H9 (cell line): ENCODE measurements at regions not wholly inside any gene's neighbourhood (a gene's known extent, or its start where the extent isn't known, plus 50 kb on each side); places are given as distances from the start of the nearest gene placed in this dataset.

Experiments
- DNase-seq: peaks from one replicate; pipeline ENCODE4 v3.0.0-alpha.2; 2017
- H2AFZ ChIP-seq: one replicate; pipeline ENCODE4 v1.6.1; 2013; ENCODE audit warnings: mild to moderate bottlenecking, low read length, control low read depth, moderate library complexity
- H2AK5ac ChIP-seq: 2 replicates; pipeline ENCODE4 v1.6.1; 2013; ENCODE audit warnings: low read length, control low read depth, mixed read lengths; ENCODE audit not compliant: insufficient read length
- H2BK120ac ChIP-seq: one replicate; pipeline ENCODE4 v1.6.1; 2013; ENCODE audit warnings: low read depth, mild to moderate bottlenecking, low read length, control low read depth, inconsistent platforms; ENCODE audit not compliant: poor library complexity, severe bottlenecking
- H2BK12ac ChIP-seq: 2 replicates; pipeline ENCODE4 v1.6.1; 2013; ENCODE audit warnings: low read length, control low read depth, mixed read lengths, low read depth; ENCODE audit not compliant: insufficient read length
- H2BK15ac ChIP-seq: 2 replicates; pipeline ENCODE4 v1.6.1; 2013; ENCODE audit warnings: low read depth, low read length, control low read depth
- H2BK20ac ChIP-seq: one replicate; pipeline ENCODE4 v1.6.1; 2013; ENCODE audit warnings: low read depth, mild to moderate bottlenecking, low read length, control low read depth, inconsistent platforms; ENCODE audit not compliant: poor library complexity, severe bottlenecking
- H2BK5ac ChIP-seq: 2 replicates; pipeline ENCODE4 v1.6.1; 2013; ENCODE audit warnings: low read length, control low read depth, mixed read lengths; ENCODE audit not compliant: insufficient read length
- H3K14ac ChIP-seq: 2 replicates; pipeline ENCODE4 v1.6.1; 2013; ENCODE audit warnings: low read length, control low read depth; ENCODE audit not compliant: insufficient read depth
- H3K18ac ChIP-seq: 2 replicates; pipeline ENCODE4 v1.6.1; 2013; ENCODE audit warnings: low read depth, mild to moderate bottlenecking, mixed read lengths, low read length, control low read depth; ENCODE audit not compliant: insufficient read length
- H3K23ac ChIP-seq: 2 replicates; pipeline ENCODE4 v1.6.1; 2013; ENCODE audit warnings: low read length, control low read depth, mixed read lengths, low read depth; ENCODE audit not compliant: insufficient read length
- H3K23me2 ChIP-seq: 2 replicates; pipeline ENCODE4 v1.6.1; 2013; ENCODE audit warnings: low read depth, mild to moderate bottlenecking, mixed read lengths, low read length, control low read depth; ENCODE audit not compliant: insufficient read length, poor library complexity, severe bottlenecking
- H3K27ac ChIP-seq: 2 replicates; pipeline ENCODE4 v1.5.1; 2013; ENCODE audit warnings: low read length, control low read depth, mixed read lengths, low read depth; ENCODE audit not compliant: insufficient read length
- H3K27me3 ChIP-seq: 2 replicates; pipeline ENCODE4 v1.6.1; 2013; ENCODE audit warnings: low read length, control low read depth, inconsistent platforms; ENCODE audit not compliant: insufficient read depth
- H3K4ac ChIP-seq: 2 replicates; pipeline ENCODE4 v1.6.1; 2013; ENCODE audit warnings: low read depth, mild to moderate bottlenecking, control low read depth, inconsistent platforms, low read length, moderate library complexity
- H3K4me1 ChIP-seq: 2 replicates; pipeline ENCODE4 v1.6.1; 2013; ENCODE audit warnings: low read length, control low read depth, inconsistent platforms; ENCODE audit not compliant: insufficient read depth
- H3K4me2 ChIP-seq: 2 replicates; pipeline ENCODE4 v1.6.1; 2013; ENCODE audit warnings: low read length, control low read depth, mixed read lengths; ENCODE audit not compliant: insufficient read length, insufficient read depth
- H3K56ac ChIP-seq: 2 replicates; pipeline ENCODE4 v1.6.1; 2013; ENCODE audit warnings: low read depth, mild to moderate bottlenecking, mixed read lengths, low read length, control low read depth; ENCODE audit not compliant: insufficient read length
- H3K79me1 ChIP-seq: 2 replicates; pipeline ENCODE4 v1.6.1; 2013; ENCODE audit warnings: low read depth, mild to moderate bottlenecking, moderate library complexity, low read length, control low read depth, inconsistent platforms; ENCODE audit not compliant: insufficient read depth, poor library complexity, severe bottlenecking
- H3K79me2 ChIP-seq: 2 replicates; pipeline ENCODE4 v1.6.1; 2013; ENCODE audit warnings: low read length, control low read depth, inconsistent platforms; ENCODE audit not compliant: insufficient read depth
- H3K9ac ChIP-seq: 2 replicates; pipeline ENCODE4 v1.6.1; 2013; ENCODE audit warnings: low read length, control low read depth, mixed read lengths; ENCODE audit not compliant: insufficient read length; ENCODE audit errors: extremely low read depth
- H3K9me3 ChIP-seq: one replicate; pipeline ENCODE4 v1.6.1; 2013; ENCODE audit warnings: low read depth, low read length, inconsistent platforms; ENCODE audit not compliant: control insufficient read depth
- H3T11ph ChIP-seq: one replicate; pipeline ENCODE4 v1.6.1; 2013; ENCODE audit warnings: mild to moderate bottlenecking, low read length, control low read depth, inconsistent platforms
- H4K20me1 ChIP-seq: one replicate; pipeline ENCODE4 v1.6.1; 2013; ENCODE audit not compliant: control insufficient read depth, insufficient read length, insufficient read depth
- H4K5ac ChIP-seq: 2 replicates; pipeline ENCODE4 v1.6.1; 2013; ENCODE audit warnings: low read depth, mild to moderate bottlenecking, mixed read lengths, low read length, control low read depth; ENCODE audit not compliant: insufficient read length
- H4K8ac ChIP-seq: replicated peaks from 2 replicates; pipeline ENCODE4 v1.6.1; 2013; ENCODE audit warnings: low read length, control low read depth, mixed read lengths, low read depth; ENCODE audit not compliant: insufficient read length
- H4K91ac ChIP-seq: 2 replicates; pipeline ENCODE4 v1.6.1; 2013; ENCODE audit warnings: low read depth, mild to moderate bottlenecking, moderate library complexity, mixed read lengths, low read length, control low read depth; ENCODE audit not compliant: insufficient read length
- H3K27ac Mint-ChIP-seq, 3 experiments: 2 replicates in 2 of 3; 3 replicates in 1 of 3; pipeline ENCODE4 v1.8.0; 2020 to 2021; ENCODE audit warnings: mixed read lengths in 3 of 3, mild to moderate bottlenecking in 1 of 3, moderate library complexity in 1 of 3
- H3K27me3 Mint-ChIP-seq: 2 replicates; pipeline ENCODE4 v1.8.0; 2021; ENCODE audit warnings: low read depth, mild to moderate bottlenecking, moderate library complexity, mixed read lengths
- H3K36me3 Mint-ChIP-seq, 3 experiments: 2 replicates in 2 of 3; 3 replicates in 1 of 3; pipeline ENCODE4 v1.8.0; 2020 to 2021; ENCODE audit warnings: low read depth in 3 of 3, mixed read lengths in 3 of 3; ENCODE audit not compliant: insufficient read depth in 1 of 3
- H3K4me1 Mint-ChIP-seq, 2 experiments: 2 replicates each; pipeline ENCODE4 v1.8.0; 2020; ENCODE audit warnings: mixed read lengths in 2 of 2
- H3K4me3 Mint-ChIP-seq, 2 experiments: 2 replicates in 1 of 2; 3 replicates in 1 of 2; pipeline ENCODE4 v1.8.0; 2020 to 2021; ENCODE audit warnings: mild to moderate bottlenecking in 2 of 2, mixed read lengths in 2 of 2, moderate library complexity in 1 of 2
- H3K9me3 Mint-ChIP-seq, 2 experiments: 2 replicates in 1 of 2; 3 replicates in 1 of 2; pipeline ENCODE4 v1.8.0; 2020; ENCODE audit warnings: mild to moderate bottlenecking in 2 of 2, mixed read lengths in 2 of 2, moderate library complexity in 1 of 2
- WGBS: extraction: QIAGEN DNeasy Blood & Tissue Kit; methylation state at CpG from one replicate; pipeline ENCODE4 v1.1.7; 2013; ENCODE audit warnings: missing lambda C conversion rate, low lambda C conversion rate, mixed read lengths; ENCODE audit not compliant: insufficient read length; ENCODE audit errors: extremely low coverage; 5-methylcytosine and 5-hydroxymethylcytosine counted together
- TF ChIP-seq, protein P1 (sequence below): fragments of 200-600 bp; sonication (generic); conservative IDR thresholded peaks from 3 replicates; pipeline ENCODE4 v1.8.0; 2021; ENCODE audit warnings: antibody characterized with exemption, mild to moderate bottlenecking

DNA sequence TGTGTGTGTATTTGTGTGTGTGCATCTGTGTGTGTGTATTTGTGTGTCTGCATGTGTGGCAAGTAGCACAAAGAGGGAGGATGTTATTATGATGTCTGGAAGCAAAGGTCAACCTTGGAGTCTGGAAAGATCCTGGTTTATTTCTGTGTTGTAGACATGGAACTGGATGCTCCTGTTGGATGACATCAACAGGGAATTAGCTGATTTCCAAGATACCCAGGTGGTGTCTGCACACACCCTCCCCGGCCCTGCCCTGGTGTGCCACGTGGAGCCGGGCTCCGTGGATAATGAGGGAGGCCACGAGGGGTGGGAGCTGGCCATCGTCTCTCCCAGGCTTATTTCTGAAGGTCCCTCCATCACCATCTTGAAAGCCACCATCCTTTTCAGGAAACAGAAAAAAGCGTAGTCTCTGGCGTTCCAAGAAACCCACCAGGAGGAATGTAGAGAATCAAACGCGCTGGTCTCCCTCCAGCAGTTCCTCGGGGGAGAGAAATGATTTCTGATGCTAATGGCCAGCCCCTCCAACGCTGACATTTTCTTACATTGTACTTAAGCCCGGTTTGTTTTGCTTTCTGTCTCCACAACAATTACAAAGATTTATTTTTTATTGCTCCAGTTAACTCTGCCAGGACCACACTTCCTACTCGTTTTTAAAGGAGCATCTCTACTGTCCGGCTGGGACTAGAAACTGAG, 93.3 kb downstream of the FOXL1 start:
- no peak overlapping the region for H3K4me2 ChIP-seq
- no peak overlapping the region for H3K4ac ChIP-seq
- H3K4me1 Mint-ChIP-seq, result peaks cover 26 to 29% of the 10 kb centered on the region in 2 experiments
- WGBS, result no CpG with 5 or more reads among the region's 15 CpGs
- peaks cover 4% of the 10 kb centered on the region; the same call in 1 of the 2 replicates for H3K4me1 ChIP-seq
- H3K27me3 ChIP-seq, result no peaks in the 10 kb centered on the region; the same call in none of the 2 replicates
- H3K27ac Mint-ChIP-seq, result no peak overlapping the region
- no peak overlapping the region for H4K5ac ChIP-seq
- H2AK5ac ChIP-seq, result no peak overlapping the region
- DNase-seq, result no peak
- no peak overlapping the region for H2BK12ac ChIP-seq
- H3K27me3 Mint-ChIP-seq, result peaks cover 12% of the 10 kb centered on the region
- no peak overlapping the region for H4K8ac ChIP-seq
- no peak overlapping the region for H4K91ac ChIP-seq
- TF ChIP-seq, protein P1, sequence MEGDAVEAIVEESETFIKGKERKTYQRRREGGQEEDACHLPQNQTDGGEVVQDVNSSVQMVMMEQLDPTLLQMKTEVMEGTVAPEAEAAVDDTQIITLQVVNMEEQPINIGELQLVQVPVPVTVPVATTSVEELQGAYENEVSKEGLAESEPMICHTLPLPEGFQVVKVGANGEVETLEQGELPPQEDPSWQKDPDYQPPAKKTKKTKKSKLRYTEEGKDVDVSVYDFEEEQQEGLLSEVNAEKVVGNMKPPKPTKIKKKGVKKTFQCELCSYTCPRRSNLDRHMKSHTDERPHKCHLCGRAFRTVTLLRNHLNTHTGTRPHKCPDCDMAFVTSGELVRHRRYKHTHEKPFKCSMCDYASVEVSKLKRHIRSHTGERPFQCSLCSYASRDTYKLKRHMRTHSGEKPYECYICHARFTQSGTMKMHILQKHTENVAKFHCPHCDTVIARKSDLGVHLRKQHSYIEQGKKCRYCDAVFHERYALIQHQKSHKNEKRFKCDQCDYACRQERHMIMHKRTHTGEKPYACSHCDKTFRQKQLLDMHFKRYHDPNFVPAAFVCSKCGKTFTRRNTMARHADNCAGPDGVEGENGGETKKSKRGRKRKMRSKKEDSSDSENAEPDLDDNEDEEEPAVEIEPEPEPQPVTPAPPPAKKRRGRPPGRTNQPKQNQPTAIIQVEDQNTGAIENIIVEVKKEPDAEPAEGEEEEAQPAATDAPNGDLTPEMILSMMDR, result no peak
- H4K20me1 ChIP-seq, result no peaks in the 10 kb centered on the region
- no peak overlapping the region for H3K9ac ChIP-seq
- no peak overlapping the region for H3K23ac ChIP-seq
- no peaks in the 10 kb centered on the region for H3K79me2 ChIP-seq
- no peak overlapping the region for H3K14ac ChIP-seq
- H3K79me1 ChIP-seq, result no peaks in the 10 kb centered on the region
- no peak overlapping the region for H3K56ac ChIP-seq
- H2AFZ ChIP-seq, result no peak overlapping the region
- no peak overlapping the region for H3K18ac ChIP-seq
- no peak overlapping the region for H2BK15ac ChIP-seq
- peaks cover 0 to 3% (median 0%) of the 10 kb centered on the region in 3 experiments; a peak in 1 of 7 replicates for H3K36me3 Mint-ChIP-seq
- no peak overlapping the region for H3K27ac ChIP-seq
- peaks cover 0 to 6% of the 10 kb centered on the region in 2 experiments; a peak in 3 of 5 replicates for H3K9me3 Mint-ChIP-seq
- H3K9me3 ChIP-seq, result no peaks in the 10 kb centered on the region
- no peaks in the 10 kb centered on the region for H3K23me2 ChIP-seq
- no peak overlapping the region for H2BK120ac ChIP-seq
- no peak overlapping the region for H2BK20ac ChIP-seq
- H3K4me3 Mint-ChIP-seq, result no peak overlapping the region
- H2BK5ac ChIP-seq, result no peak overlapping the region
- H3T11ph ChIP-seq, result no peak overlapping the region
